Common myeloid progenitor, CD34-positive (primary cell): ENCODE measurements at regions not wholly inside any gene's neighbourhood (a gene's known extent, or its start where the extent isn't known, plus 50 kb on each side); places are given as distances from the start of the nearest gene placed in this dataset.

ENCODE experiments used
- CTCF ChIA-PET: fragments of 350-600 bp; sonication (Branson Sonifier 250); formaldehyde crosslinking; loops from one replicate; lab custom pipeline; 2021; ENCODE audit warnings: antibody characterized with exemption; lab: Charles Lee
- POLR2A ChIA-PET: fragments of 350-600 bp; sonication (Branson Sonifier 250); formaldehyde crosslinking; loops from one replicate; lab custom pipeline; 2021; ENCODE audit warnings: antibody characterized with exemption; lab: Charles Lee
- DNase-seq, 3 donors: peaks; one replicate each; pipeline versions ENCODE4 v3.0.0 to v3.0.0-alpha.2; 2013
- H3K27ac ChIP-seq, 2 experiments: 1 replicate in 1 of 2; 2 replicates in 1 of 2; pipeline ENCODE4 v1.7.0; 2013; ENCODE audit warnings: inconsistent platforms in 2 of 2, low read length in 2 of 2, mild to moderate bottlenecking in 2 of 2, low read depth in 1 of 2, moderate library complexity in 1 of 2; ENCODE audit not compliant: severe bottlenecking in 2 of 2, insufficient read depth in 1 of 2, poor library complexity in 1 of 2
- H3K27me3 ChIP-seq, 5 experiments: replicated peaks in 2 of 5; 1 replicate in 3 of 5; 2 replicates in 2 of 5; pipeline versions ENCODE4 v1.6.1 to v1.7.0; 2013; ENCODE audit warnings: low read length in 4 of 5, mild to moderate bottlenecking in 2 of 5, moderate library complexity in 2 of 5, inconsistent platforms in 1 of 5; ENCODE audit not compliant: insufficient read depth in 5 of 5, control insufficient read depth in 4 of 5
- H3K36me3 ChIP-seq, 4 experiments: 1 replicate in 2 of 4; 2 replicates in 2 of 4; pipeline versions ENCODE4 v1.6.1 to v1.7.0; 2013; ENCODE audit warnings: low read length in 3 of 4, control low read depth in 1 of 4, mild to moderate bottlenecking in 1 of 4; ENCODE audit not compliant: control insufficient read depth in 4 of 4, insufficient read depth in 4 of 4
- H3K4me1 ChIP-seq, 4 experiments: 1 replicate in 3 of 4; 2 replicates in 1 of 4; pipeline versions ENCODE4 v1.6.1 to v1.7.1; 2013; ENCODE audit warnings: low read length in 3 of 4, mild to moderate bottlenecking in 3 of 4, control low read depth in 1 of 4, inconsistent platforms in 1 of 4, moderate library complexity in 1 of 4; ENCODE audit not compliant: control insufficient read depth in 4 of 4, insufficient read depth in 4 of 4; ENCODE audit errors: control extremely low read depth in 1 of 4
- H3K4me3 ChIP-seq, 7 experiments: 1 replicate in 4 of 7; 2 replicates in 3 of 7; pipeline versions ENCODE4 v1.5.1 to v1.7.0; 2013; ENCODE audit warnings: mild to moderate bottlenecking in 7 of 7, low read length in 6 of 7, moderate library complexity in 6 of 7, inconsistent platforms in 2 of 7, low read depth in 2 of 7, control low read depth in 1 of 7; ENCODE audit not compliant: insufficient read depth in 4 of 7, control insufficient read depth in 1 of 7; ENCODE audit errors: extremely low read depth in 1 of 7
- H3K9me3 ChIP-seq, 5 experiments: 1 replicate in 4 of 5; 2 replicates in 1 of 5; pipeline versions ENCODE4 v1.6.1 to v1.7.1; 2013; ENCODE audit warnings: low read length in 4 of 5, mild to moderate bottlenecking in 2 of 5, inconsistent platforms in 1 of 5, low read depth in 1 of 5, moderate library complexity in 1 of 5; ENCODE audit not compliant: control insufficient read depth in 4 of 5, insufficient read depth in 2 of 5; ENCODE audit errors: control extremely low read depth in 1 of 5
- WGBS: methylation state at CpG from one replicate; pipeline ENCODE4 v1.1.5; 2013; ENCODE audit not compliant: insufficient coverage; 5-methylcytosine and 5-hydroxymethylcytosine counted together

- DNase-seq: no peak
- H3K27me3 ChIP-seq: peaks cover 0 to 2% (median 0%) of the 10 kb centered on the region in 5 experiments
- 100% methylated on average over 2 of the region's 2 CpGs for WGBS
- peaks cover 0 to 19% (median 5%) of the 10 kb centered on the region in 5 experiments for H3K9me3 ChIP-seq
- peaks cover 0 to 9% (median 0%) of the 10 kb centered on the region in 4 experiments for H3K4me1 ChIP-seq
- no peak overlapping the region for H3K27ac ChIP-seq
- H3K36me3 ChIP-seq: no peaks in the 10 kb centered on the region
- POLR2A ChIA-PET: no interaction called here
- CTCF ChIA-PET: no interaction called here
- no peak overlapping the region for H3K4me3 ChIP-seq
Observed at GRCh38 chr9:7239708-7240107, 481.9 kb downstream of the KDM4C start.

GRCh38 chr9:7238247-7238637, 480.5 kb downstream of the KDM4C start:
- 100% methylated on average over 2 of the region's 2 CpGs for WGBS
- CTCF ChIA-PET: interaction anchor here (1.2 kb wide), 1 partner anchor 11 kb away, joined by 3 read pairs; no protein-coding TSS in a partner anchor

GRCh38 chr9:7237473-7238246, 479.9 kb downstream of the KDM4C start:
- Histone ChIP-seq H3K4me1 (no peaks in the 10 kb centered on the region), H3K36me3 (no peaks in the 10 kb centered on the region), H3K4me3 (no peak overlapping the region), H3K27me3 (peaks cover 0 to 2% (median 0%) of the 10 kb centered on the region in 5 experiments), H3K27ac (no peak overlapping the region), H3K9me3 (peaks cover 1 to 19% (median 5%) of the 10 kb centered on the region in 5 experiments)
- CTCF ChIA-PET: interaction anchor here (1.2 kb wide), 1 partner anchor 12 kb away, joined by 3 read pairs; no protein-coding TSS in a partner anchor
- no peak for DNase-seq
- POLR2A ChIA-PET: no interaction called here
- WGBS: no CpG with 5 or more reads among the region's 1 CpG

More at GRCh38 chr9:7238247-7238637, 480.5 kb downstream of the KDM4C start:
- Histone ChIP-seq H3K27me3 (peaks cover 0 to 2% (median 0%) of the 10 kb centered on the region in 5 experiments), H3K4me3 (no peak overlapping the region), H3K9me3 (peaks cover 0 to 19% (median 5%) of the 10 kb centered on the region in 5 experiments), H3K4me1 (no peaks in the 10 kb centered on the region), H3K36me3 (no peaks in the 10 kb centered on the region), H3K27ac (no peak overlapping the region)
- POLR2A ChIA-PET: no interaction called here
- no peak for DNase-seq

- DNase-seq: no peak
- ChIA-PET POLR2A (no interaction called here), CTCF (no interaction called here)
- WGBS: 88% methylated on average over 5 of the region's 5 CpGs
- no peaks in the 10 kb centered on the region for H3K4me1 ChIP-seq
- no peak overlapping the region for H3K4me3 ChIP-seq
- no peaks in the 10 kb centered on the region for H3K36me3 ChIP-seq
- peaks cover 0 to 2% (median 0%) of the 10 kb centered on the region in 5 experiments for H3K27me3 ChIP-seq
- H3K27ac ChIP-seq: no peak overlapping the region
- peaks cover 1 to 19% (median 5%) of the 10 kb centered on the region in 5 experiments for H3K9me3 ChIP-seq
Observed at GRCh38 chr9:7236186-7236585, 478.4 kb downstream of the KDM4C start.

- WGBS: 100% methylated on average over 1 of the region's 5 CpGs
- CTCF ChIA-PET: interaction anchor here (0.7 to 2.0 kb wide), 5 partner anchors 10 to 669 kb away, joined by 3 to 5 read pairs (median 3); no protein-coding TSS in a partner anchor
- Histone ChIP-seq H3K4me1 (no peaks in the 10 kb centered on the region), H3K4me3 (no peak overlapping the region), H3K9me3 (peaks cover 0 to 4% (median 1%) of the 10 kb centered on the region in 5 experiments), H3K27me3 (peaks cover 0 to 2% (median 0%) of the 10 kb centered on the region in 5 experiments), H3K36me3 (no peaks in the 10 kb centered on the region), H3K27ac (no peak overlapping the region)
- POLR2A ChIA-PET: no interaction called here
- peak; percentile 34 to 51 (median 48) for DNase-seq
Observed at GRCh38 chr9:7234144-7234543, 476.4 kb downstream of the KDM4C start.

- Histone ChIP-seq H3K27me3 (peaks cover 0 to 3% (median 0%) of the 10 kb centered on the region in 5 experiments), H3K4me3 (no peak overlapping the region), H3K4me1 (no peaks in the 10 kb centered on the region), H3K9me3 (peaks cover 0 to 1% (median 0%) of the 10 kb centered on the region in 5 experiments), H3K36me3 (no peaks in the 10 kb centered on the region), H3K27ac (no peak overlapping the region)
- peak in 2 of 3 donors; percentile 22 to 47 for DNase-seq
- ChIA-PET CTCF (interaction anchor here (0.8 kb wide), 1 partner anchor 17 kb away, joined by 3 read pairs; no protein-coding TSS in a partner anchor), POLR2A (no interaction called here)
- WGBS: 100% methylated on average over 2 of the region's 2 CpGs
Observed at GRCh38 chr9:7229571-7229970, 471.8 kb downstream of the KDM4C start.

GRCh38 chr9:7228726-7229125, 471.0 kb downstream of the KDM4C start:
- Histone ChIP-seq H3K36me3 (no peaks in the 10 kb centered on the region), H3K4me1 (no peaks in the 10 kb centered on the region), H3K27me3 (peaks cover 0 to 7% (median 0%) of the 10 kb centered on the region in 5 experiments), H3K27ac (no peak overlapping the region), H3K9me3 (peaks cover 0 to 1% (median 0%) of the 10 kb centered on the region in 5 experiments), H3K4me3 (no peak overlapping the region)
- POLR2A ChIA-PET: no interaction called here
- DNase-seq: no peak
- CTCF ChIA-PET: interaction anchor here (0.8 kb wide), 1 partner anchor 16 kb away, joined by 3 read pairs; no protein-coding TSS in a partner anchor
- WGBS: no CpG with 5 or more reads among the region's 4 CpGs
